ENCODE measurements at regions not wholly inside any gene's neighbourhood (a gene's known extent, or its start where the extent isn't known, plus 50 kb on each side); places are given as distances from the start of the nearest gene placed in this dataset.
"Not testable (repeated sequence)": the region's sequence is repeated elsewhere in the genome, so short reads cannot be mapped to it uniquely, and the experiment has no call there.

- TF ChIP-seq POLR2A, CTCF (IDR thresholded peaks at IDR 0.05): not testable (repeated sequence)
These were observed 51.4 kb upstream of the NEK3 start for GRCh38 chr13:52210564-52211415.
